ENCODE measurements at regions not wholly inside any gene's neighbourhood (a gene's known extent, or its start where the extent isn't known, plus 50 kb on each side); places are given as distances from the start of the nearest gene placed in this dataset.

- no peak for TF ChIP-seq POLR2AphosphoS5 (IDR thresholded peaks at IDR 0.05; ENCODE audit: borderline replicate concordance, low read depth, low read length)
- no peak for TF ChIP-seq EZH2 (IDR thresholded peaks at IDR 0.05)
These were observed 90.0 kb downstream of the TYW3 start for GRCh38 chr1:74822851-74823401.
